GM18508 (cell line): ENCODE measurements at regions not wholly inside any gene's neighbourhood (a gene's known extent, or its start where the extent isn't known, plus 50 kb on each side); places are given as distances from the start of the nearest gene placed in this dataset.
"Not testable (repeated sequence)": the region's sequence is repeated elsewhere in the genome, so short reads cannot be mapped to it uniquely, and the experiment has no call there.

Experiments
- ATAC-seq: cut with Tn5 transposase; IDR thresholded peaks from one replicate; pipeline ENCODE4 v1.9.1; 2021; ENCODE audit warnings: moderate number of reproducible peaks; ENCODE audit not compliant: insufficient read depth, unreplicated experiment

- ATAC-seq, result no peak
Measured at GRCh38 chr4:71202705-71203104, 136.1 kb upstream of the SLC4A4 start.

DNA sequence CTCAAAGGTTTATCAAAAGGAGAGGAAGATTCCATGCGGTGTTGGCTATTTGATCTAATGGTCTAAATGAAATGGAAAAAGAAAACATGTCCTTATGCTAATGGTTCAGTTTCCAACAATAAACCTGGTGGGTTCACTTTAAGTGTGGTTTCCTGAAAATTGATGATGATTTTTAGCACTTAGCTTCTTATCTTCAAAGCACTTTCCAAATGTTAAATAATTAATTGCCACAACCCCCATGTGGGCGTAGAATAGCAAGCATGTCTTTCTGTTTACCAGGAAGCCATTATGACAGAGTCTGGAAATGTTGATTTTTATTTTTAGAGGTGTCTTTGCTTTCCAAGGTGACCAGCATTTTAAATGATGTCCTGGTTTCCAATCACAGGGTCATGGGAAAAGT lies 134.8 kb upstream of the SLC4A4 start:
- ATAC-seq, result no peak

DNA sequence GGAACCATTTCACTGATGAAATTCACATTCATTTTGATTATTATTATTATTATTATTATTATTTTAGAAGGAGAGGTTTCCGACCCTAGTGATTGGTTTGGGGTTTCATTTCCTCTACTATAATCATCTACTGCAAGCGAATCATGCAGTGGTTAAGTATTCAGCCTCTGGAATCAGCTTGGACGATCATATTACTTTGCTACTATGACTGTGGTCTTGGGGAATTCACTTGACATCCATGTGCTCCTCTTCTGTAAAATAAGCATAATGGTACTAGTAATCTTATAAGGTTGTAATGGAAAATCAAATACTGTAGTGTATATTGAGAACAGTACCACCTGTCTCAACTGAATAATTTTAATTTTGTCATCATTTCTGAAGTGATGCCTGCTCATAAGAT lies 132.1 kb upstream of the SLC4A4 start:
- no peak for ATAC-seq

GRCh38 chr4:71209161-71209560 lies 129.7 kb upstream of the SLC4A4 start:
- ATAC-seq, result no peak

GRCh38 chr4:71210823-71211222 lies 128.0 kb upstream of the SLC4A4 start:
- no peak for ATAC-seq

GRCh38 chr4:71211748-71212147 lies 127.1 kb upstream of the SLC4A4 start:
- ATAC-seq, result no peak

DNA sequence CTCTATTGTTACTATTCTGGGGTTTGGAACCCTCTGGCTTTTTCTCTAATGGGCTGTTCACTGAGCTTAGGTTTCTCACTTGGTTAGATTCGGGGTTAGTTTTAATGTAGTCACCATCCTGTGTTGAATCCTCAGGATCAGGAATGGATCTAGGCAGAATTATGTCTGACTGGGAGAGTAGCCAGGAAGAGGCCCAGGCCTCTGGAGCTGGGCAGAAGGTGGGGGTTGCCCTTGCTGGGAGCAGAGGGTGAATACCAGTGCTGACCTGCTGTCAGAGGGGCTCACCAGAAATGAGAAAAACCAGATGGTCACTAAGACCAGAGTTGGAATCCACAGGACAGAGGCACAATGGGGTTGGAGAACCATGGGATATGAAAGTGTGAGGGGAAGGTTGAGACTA lies 126.6 kb upstream of the SLC4A4 start:
- ATAC-seq, result no peak

DNA sequence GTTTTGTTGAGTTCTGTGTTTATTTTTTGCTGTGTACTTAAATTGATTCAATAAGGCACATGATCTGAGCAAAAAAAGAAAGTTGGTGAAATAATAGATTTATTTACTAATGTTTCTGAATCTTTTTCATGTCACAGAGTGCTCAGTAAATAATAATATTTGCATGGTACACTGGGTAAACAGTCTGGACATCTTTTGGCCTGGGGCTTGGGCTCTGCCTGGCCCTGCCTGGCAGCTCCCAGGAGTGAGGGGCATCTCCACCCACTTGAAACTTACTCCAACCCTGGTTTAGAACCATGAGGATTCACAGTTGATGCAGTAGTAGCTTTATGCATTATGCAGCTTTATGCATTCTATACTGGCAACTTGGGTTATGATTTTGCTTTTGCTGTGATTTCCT lies 124.2 kb upstream of the SLC4A4 start:
- ATAC-seq, result no peak

GRCh38 chr4:71216316-71216959 lies 122.4 kb upstream of the SLC4A4 start:
- ATAC-seq, result no peak

DNA sequence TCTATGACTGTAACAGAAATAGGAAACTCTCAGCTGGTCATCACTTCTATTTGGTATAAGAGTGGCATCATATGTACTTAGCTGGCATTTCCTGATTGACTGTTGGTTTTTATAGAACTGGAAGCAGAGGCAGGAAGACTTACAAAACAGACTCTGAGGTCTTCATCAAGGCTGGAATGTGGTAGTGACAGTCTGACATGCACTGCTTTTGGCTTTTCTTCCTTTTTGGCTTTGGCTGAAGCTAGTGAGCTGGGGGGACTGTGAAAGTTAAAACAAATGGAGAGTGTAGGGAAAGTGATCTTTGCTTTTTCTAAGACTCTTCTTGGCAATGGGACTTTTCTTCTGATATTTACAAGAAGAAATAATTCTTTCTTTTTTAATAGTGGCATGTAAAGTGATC lies 121.1 kb upstream of the SLC4A4 start:
- no peak for ATAC-seq

DNA sequence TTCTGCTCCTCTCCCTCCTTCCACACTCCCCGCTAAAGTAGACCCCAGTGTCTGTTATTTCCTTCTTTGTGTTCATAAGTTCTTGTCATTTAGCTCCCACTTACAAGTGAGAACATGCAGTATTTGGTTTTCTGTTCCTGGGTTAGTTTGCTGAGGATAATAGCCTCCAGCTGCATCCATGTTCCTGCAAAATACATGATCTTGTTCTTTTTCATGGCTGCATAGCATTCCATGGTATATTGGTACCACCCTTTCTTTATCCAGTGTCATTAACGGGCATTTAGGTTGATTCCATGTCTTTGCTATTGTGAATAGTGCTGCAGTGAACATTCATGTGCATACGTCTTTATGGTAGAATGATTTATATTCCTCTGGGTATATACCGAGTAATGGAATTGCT lies 118.0 kb upstream of the SLC4A4 start:
- not testable (repeated sequence) for ATAC-seq

DNA sequence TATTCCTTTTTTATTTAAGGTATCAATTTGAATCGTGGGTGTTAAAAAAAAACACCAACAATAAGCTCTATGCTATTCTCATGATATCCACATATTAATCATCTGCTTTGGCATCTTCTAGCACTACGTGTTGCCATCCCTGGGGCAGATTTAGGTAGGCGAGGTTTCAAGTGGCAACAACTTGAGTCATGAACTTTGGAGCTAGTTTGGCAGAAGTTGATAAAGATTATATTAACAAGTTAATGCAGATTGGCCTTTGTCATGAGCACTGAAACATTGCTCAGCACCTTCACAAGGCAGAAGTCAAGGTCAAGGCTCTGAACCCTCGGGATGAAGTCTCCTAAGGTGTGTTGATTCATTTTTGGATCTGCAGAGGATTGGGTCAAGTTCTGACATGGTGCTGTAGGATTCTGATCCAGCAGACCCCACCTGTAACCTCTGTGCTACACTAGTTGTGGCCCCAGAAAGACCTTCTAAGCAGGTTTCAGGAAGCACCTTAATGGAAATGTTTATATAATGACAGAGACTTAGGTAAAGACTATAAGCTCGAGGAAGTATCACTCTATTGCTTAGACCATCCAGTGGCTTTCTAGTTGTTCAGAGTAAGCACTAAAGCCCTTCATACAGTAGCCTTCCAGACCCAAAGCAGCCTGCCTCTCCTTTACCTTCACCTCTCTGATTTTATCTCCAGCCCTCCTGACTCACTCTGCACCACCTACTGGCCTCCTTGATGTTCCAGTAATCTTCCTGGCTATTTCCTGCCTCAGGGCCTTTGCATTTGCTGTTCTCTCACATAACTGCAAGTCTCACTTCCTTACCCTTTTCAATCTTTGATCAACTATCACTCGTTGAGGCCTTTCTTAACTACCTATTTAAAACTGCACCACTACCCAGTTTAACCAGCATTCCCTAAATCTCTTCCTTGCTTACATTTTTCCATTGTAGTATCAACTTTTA lies 117.0 kb upstream of the SLC4A4 start:
- no peak for ATAC-seq

DNA sequence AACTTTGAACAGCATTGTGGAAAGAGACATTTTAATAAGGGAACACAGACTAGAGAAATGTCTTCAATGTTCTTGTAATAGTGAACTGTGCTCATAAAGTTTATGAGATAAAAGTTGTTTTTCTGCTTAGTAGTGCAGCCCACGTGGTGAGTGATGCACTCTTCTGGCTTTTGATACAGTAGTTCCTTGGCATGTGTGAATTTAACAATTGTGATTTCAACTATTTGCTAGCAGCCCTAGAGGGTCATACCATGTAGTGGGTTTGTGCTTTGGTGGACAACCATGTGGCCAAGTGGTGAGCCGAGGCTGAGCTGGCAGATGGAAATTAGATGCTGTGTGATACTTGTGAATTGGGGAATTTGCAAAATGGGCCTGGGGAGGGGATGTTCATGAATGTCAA lies 116.2 kb upstream of the SLC4A4 start:
- ATAC-seq, result no peak

DNA sequence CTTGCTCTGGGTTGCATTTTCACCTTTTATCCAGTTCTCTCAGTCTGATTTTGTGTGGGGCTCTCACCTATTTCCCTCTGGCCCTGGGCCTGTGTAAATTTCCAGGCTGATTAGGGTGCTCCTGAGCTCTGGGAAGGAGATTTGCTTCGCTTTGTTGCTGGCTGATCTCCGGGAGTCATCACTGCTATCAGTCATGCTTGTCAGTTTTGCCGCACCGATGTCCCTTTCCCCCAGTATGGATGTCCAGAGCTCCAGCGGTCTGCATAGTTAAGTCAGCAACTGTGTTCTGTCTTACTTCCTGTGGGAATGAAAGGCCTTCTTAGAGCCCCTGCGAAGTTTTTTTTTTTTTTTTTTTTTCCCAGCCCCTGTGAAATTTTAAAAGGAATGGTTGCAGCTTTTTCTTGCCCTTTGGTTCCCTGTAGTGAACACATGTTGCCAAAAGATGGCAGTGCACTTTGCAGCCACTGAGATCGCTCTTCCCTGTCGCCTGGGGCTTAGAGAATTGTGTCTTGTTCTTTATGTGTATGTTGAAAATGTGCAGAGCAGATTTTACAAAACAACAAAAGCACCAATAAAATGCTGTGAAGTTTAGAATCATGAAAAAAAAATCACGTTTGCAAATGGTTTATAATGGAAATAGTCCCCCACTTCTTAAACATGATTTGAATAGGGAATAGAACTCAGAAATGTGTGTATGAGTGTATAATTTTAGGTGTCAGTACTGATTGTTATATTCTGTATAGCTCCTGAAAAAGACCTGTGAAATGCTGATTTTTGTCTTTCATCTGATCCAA lies 109.1 kb upstream of the SLC4A4 start:
- ATAC-seq, result no peak

- no peak for ATAC-seq
Measured at GRCh38 chr4:71230271-71231128, 108.3 kb upstream of the SLC4A4 start.

GRCh38 chr4:71231129-71232055 lies 107.4 kb upstream of the SLC4A4 start:
- no peak for ATAC-seq

- ATAC-seq, result no peak
Measured at GRCh38 chr4:71232056-71232430, 106.8 kb upstream of the SLC4A4 start.

GRCh38 chr4:71232846-71233245 lies 106.0 kb upstream of the SLC4A4 start:
- ATAC-seq, result no peak
